ENCODE measurements at regions not wholly inside any gene's neighbourhood (a gene's known extent, or its start where the extent isn't known, plus 50 kb on each side); places are given as distances from the start of the nearest gene placed in this dataset.

- TF ChIP-seq CTCF (IDR thresholded peaks at IDR 0.05) (no peak), POLR2A (IDR thresholded peaks at IDR 0.05) (no peak)
These were observed 622.7 kb downstream of the RAPGEF2 start for GRCh38 chr4:159725571-159725970.

Data from upper lobe of left lung (tissue), 4 donors.